LNCaP clone FGC (cell line): ENCODE measurements at regions not wholly inside any gene's neighbourhood (a gene's known extent, or its start where the extent isn't known, plus 50 kb on each side); places are given as distances from the start of the nearest gene placed in this dataset.

Experiments
- DNase-seq: peaks from one replicate; pipeline ENCODE4 v3.0.0-alpha.2; 2011; ENCODE audit warnings: low read depth
- H3K4me3 ChIP-seq: 2 replicates; pipeline ENCODE4 v1.5.1; 2011; ENCODE audit warnings: mild to moderate bottlenecking, low read depth, low read length, control low read depth
- TF ChIP-seq, protein P1 (sequence below): IDR thresholded peaks from 2 replicates; pipeline ENCODE4 v1.5.1; 2012; ENCODE audit warnings: mild to moderate bottlenecking; ENCODE audit not compliant: control insufficient read depth, insufficient read depth; ENCODE audit errors: extremely low read depth

DNA sequence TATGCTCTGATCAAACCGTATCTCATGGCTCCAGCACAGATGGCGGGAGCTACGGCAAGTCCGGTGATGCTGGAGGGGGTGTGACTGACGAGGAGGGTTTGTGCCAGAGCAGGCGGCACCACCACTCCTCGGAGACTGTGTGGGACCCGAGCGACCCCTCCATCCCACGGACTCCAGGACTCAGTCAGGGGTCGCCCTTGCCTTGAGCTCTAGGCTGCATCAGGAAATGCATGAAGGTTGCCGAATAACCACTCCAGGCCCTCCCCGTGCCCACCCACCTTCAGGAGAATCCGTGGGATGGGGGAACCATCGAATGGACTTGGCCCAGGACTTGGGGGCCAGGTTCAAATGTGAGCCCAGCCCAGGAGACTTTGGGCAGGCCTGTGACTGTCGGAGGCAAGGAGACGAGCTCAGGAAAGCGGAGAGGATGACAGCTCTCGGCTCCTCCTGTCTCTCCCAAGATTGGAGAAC is 60.2 kb upstream of the ZNF469 start:
- TF ChIP-seq, protein P1, sequence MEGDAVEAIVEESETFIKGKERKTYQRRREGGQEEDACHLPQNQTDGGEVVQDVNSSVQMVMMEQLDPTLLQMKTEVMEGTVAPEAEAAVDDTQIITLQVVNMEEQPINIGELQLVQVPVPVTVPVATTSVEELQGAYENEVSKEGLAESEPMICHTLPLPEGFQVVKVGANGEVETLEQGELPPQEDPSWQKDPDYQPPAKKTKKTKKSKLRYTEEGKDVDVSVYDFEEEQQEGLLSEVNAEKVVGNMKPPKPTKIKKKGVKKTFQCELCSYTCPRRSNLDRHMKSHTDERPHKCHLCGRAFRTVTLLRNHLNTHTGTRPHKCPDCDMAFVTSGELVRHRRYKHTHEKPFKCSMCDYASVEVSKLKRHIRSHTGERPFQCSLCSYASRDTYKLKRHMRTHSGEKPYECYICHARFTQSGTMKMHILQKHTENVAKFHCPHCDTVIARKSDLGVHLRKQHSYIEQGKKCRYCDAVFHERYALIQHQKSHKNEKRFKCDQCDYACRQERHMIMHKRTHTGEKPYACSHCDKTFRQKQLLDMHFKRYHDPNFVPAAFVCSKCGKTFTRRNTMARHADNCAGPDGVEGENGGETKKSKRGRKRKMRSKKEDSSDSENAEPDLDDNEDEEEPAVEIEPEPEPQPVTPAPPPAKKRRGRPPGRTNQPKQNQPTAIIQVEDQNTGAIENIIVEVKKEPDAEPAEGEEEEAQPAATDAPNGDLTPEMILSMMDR: no peak
- no peak overlapping the region for H3K4me3 ChIP-seq
- no peak for DNase-seq

DNA sequence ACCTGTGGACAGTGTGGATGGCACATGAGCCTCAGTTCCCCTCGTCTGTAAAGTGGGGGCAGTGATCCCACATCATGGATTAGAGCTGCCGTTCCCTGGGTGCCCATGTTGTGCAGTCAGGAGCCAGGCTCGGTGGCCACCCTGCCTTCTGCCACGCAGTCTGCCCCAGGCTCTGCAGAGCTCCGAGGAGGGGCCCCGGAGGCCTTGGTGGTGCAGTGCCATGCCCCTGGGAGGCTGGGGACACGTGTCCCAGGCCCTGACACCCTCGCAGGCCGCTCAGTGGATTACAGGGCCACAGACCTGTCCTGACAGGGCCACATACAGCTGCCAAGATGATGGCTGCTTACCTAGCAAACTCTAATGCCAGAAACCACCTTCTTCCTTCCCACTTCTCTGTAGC is 59.7 kb upstream of the ZNF469 start:
- H3K4me3 ChIP-seq: no peak overlapping the region
- TF ChIP-seq, protein P1: no peak
- DNase-seq: no peak

DNA sequence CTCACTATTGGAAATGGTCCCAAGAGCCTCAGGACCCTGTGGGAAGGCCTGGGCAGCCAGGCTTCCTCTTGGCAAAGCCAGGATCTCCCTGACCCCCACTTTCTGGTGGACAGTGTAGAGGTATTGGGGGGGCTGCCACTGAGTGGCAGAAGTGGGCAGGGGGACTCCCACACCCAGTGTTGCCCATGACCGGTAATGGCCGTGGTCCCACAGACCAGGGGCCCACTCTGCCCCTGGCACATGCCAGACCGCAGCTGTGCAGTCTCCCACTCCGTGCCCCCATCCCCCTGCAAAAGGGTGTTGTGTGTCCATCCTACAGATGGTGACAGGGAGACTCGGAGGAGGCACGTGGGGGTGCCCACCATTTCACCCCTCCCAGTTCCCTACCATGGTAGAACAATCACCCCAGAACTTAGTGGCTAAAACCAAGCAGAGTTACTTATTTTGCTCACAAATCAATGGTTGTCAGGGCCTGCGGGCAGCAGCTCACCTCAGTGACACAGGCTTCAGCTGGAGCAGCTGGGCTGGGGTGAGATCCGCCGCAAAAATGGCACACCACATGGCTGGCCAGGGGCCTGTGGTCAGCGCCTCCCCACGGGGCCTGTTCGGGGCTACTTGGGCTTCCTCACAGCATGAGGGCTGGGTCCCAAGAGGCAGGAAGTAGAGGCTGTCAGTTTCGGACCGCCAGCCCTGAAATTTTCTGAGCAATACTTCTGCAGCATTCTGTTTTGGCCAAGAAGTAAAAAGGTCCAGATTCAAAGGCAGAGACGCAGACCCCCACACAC is 59.0 kb upstream of the ZNF469 start:
- DNase-seq: no peak
- H3K4me3 ChIP-seq: no peak overlapping the region
- TF ChIP-seq, protein P1: no peak

DNA sequence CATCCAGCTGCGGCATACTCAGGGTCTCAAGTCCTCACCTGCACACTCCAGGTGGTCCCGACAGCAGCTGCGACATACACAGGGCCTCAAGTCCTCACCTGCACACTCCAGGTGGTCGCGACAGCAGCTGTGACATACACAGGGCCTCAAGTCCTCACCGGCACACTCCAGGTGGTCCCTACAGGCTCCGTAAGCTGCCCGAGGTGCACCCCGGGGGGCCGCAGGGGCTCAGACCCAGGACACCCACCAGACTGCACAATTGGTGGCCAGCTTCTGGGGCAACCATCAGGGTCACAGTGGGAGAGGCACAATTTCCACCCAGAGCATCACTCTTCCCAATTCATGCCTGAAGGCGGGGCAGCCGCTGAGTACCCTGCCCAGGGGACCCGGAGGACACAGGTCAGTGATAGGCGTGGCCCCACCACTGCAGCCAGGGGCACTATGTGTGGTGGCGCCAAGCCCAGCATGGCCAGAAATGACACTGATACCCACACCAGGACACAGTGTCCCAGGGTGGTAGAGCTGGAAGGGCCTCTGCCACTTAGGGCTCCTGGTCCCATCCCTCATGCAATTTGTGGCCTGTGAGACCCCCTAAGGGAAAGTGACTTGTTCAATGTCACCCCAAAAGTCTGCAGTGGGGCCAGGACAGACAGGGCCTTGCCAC is 57.5 kb upstream of the ZNF469 start:
- TF ChIP-seq, protein P1: no peak
- no peak for DNase-seq
- no peak overlapping the region for H3K4me3 ChIP-seq

DNA sequence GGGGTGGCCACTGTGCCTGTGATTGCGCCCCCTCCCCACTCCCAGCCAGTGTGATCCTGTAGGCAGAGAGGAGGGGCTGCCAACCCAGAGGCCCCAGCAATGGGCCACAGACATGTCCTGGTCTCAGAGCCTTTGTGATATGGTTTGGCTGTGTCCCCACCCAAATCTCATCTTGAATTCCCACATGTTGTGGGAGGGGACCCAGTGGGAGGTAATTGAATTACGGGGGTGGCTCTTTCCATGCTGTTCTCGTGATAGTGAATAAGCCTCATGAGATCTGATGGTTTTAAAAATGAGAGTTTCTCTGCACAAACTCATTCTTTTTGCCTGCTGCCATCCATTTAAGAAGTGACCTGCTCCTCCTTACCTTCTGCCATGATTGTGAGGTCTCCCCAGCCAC is 56.8 kb upstream of the ZNF469 start:
- no peak overlapping the region for H3K4me3 ChIP-seq
- TF ChIP-seq, protein P1: no peak
- no peak for DNase-seq

DNA sequence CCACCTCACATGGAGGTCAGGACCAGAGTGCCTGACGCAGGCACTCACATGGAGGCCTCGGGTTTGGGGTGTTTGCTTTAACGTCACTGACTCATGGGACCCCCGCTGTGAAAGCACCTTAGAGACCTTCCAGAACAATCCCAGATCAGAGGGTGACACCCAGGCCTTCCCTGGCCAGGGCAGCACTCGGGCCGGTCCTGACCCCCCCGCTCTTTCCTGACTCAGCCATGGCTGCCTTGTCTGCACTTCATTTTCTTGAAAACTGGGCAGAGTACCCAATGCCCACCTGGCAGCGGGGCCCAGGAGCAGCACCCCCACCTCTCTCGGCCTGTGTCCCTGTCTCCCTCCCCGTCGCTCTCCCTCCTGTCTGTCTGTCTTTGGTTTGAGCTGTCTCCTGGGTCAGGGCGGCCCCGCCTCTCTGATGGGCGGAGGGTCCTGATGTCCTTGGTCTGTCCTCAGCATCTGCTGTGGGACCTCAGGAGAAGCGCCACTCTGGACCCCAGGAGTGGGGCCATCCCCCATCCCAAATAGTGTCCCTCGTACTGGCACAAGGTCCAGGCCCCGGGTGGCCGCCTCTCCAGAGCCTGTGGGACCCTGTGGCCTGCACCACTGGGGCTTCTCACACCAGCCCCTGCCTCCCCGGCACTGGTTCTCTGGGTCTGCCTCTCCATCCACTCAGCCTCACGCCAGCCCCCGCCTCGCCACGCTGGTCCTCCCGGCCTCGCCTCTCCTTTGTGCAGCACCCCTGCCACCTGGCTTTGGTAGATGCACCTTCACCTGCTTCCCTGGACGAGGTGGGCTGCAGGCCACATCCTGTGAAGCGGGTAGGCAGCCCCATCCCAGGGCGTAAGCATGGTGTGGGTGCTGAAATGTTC is 55.9 kb upstream of the ZNF469 start:
- no peak for DNase-seq
- no peak overlapping the region for H3K4me3 ChIP-seq
- TF ChIP-seq, protein P1: no peak
